ENCODE measurements at regions not wholly inside any gene's neighbourhood (a gene's known extent, or its start where the extent isn't known, plus 50 kb on each side); places are given as distances from the start of the nearest gene placed in this dataset.

DNA sequence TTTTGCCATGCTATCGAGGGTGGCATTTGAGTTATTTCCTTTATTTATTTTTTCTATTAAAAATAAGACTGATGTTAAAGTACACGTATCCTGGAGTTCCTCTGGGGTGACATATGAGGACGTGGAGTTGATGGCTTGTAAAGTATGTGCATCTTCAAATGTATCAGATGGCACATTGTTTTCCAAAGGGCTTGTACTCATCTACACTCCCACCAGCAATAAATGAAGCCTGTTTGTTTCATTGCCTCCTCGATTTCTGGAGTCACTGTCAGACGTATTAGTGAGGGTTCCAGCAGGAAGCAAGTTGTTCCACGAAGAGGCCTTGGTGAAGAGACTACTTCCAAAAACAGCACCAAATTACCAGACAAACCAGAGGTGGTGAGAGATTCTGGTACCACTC, 423.9 kb downstream of the NPHP4 start:
- no peak for DNase-seq (ENCODE audit: low read depth)

DNA sequence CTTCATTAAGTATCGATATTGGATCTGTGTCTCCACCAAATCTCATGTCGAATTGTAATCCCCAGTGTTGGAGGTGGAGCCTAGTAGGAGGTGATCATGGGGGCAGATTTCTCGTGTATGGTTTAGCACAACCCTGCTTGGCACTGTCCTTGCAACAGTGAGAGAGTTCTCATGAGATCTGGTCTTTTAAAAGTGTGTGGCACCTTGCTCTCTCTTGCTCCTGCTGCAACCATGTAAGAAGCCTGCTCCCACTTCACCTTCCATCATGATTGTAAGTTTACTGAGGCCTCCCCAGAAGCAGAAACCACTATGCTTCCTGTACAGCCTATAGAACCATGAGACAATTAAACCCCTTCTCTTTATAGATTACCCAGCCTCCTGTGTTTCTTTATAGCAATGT, 424.4 kb downstream of the NPHP4 start:
- no peak for DNase-seq (ENCODE audit: low read depth)

GRCh38 chr1:5566924-5567323, 425.3 kb downstream of the NPHP4 start:
- DNase-seq (ENCODE audit: low read depth): no peak

GRCh38 chr1:5565281-5566125, 426.7 kb downstream of the NPHP4 start:
- DNase-seq (ENCODE audit: low read depth): no peak

GRCh38 chr1:5564578-5565257, 427.5 kb downstream of the NPHP4 start:
- DNase-seq (ENCODE audit: low read depth): no peak

DNA sequence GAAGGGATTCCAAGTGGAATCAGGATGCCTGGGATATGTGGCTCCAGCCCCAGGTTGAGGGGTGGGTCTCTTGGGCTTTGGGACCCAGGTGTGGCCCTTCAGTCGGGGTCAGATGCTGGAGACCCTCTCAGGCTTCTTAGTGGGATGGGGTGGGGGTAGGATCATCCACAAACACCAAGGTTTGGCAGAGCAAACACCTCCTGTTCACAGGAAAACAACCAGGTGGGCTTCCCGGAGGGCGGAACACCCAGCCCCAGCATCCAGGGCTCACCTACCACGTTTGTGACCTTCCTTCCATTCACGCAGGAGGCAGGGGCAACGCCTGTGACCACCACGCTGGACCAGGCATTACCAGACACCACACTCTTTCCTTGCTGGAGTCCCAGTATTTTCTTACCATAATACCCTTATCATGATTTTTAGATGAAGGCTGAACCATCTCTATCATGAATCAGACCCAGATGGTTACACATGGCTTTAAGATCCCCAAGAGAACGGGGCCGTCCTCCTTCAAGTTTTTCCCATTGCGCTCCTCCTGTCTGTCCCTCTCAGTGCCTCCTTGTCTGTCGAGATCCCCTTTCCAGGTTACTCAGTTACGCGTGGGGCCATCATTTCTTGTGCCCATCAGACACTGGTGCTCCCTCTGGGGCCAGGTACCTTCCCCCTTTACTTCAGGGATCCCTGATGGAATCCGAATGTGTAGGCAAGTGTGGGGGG, 428.2 kb downstream of the NPHP4 start:
- no peak for DNase-seq (ENCODE audit: low read depth)

- DNase-seq (ENCODE audit: low read depth): no peak
These were observed 429.5 kb downstream of the NPHP4 start for GRCh38 chr1:5562769-5563168.

DNA sequence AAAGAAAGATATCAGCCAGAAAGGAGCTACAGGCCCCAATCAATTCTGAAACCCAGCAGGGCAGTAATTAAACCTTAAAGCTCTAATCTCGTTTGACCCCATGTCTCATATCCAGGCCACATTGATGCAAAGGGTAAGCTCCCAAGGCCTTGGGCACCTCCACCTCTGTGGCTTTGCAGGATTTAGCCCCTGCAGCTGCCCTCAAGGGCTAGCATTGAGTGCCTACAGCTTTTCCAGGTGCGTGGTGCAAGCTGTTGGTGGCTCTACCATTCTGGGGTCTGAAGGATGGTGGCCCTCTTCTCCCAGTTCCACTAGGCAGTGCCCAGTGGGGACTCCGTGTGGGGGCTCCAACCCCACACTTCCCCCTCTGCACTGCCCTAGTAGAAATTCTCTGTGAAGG, 429.9 kb downstream of the NPHP4 start:
- no peak for DNase-seq (ENCODE audit: low read depth)

DNA sequence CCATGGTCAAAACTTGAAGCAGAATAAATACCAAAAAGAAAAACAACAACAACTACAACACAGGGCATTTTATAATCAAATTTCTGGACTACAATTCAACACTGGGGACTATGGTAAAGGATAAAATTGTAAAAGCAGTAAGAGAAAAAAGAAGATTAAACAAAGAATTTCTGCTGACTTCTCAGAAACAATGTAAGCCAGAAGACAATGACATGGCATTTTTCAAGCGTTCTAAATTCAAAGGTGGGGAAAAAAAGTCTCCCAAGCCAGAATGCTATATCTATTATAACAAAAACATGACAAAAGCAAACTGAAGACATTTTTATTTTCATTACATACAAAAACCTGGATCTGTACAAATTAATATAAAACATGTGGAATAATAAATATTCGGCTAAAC, 433.1 kb downstream of the NPHP4 start:
- no peak for DNase-seq (ENCODE audit: low read depth)

- no peak for DNase-seq (ENCODE audit: low read depth)
These were observed 436.4 kb downstream of the NPHP4 start for GRCh38 chr1:5555853-5556252.

GRCh38 chr1:5554784-5555183, 437.4 kb downstream of the NPHP4 start:
- no peak for DNase-seq (ENCODE audit: low read depth)

DNA sequence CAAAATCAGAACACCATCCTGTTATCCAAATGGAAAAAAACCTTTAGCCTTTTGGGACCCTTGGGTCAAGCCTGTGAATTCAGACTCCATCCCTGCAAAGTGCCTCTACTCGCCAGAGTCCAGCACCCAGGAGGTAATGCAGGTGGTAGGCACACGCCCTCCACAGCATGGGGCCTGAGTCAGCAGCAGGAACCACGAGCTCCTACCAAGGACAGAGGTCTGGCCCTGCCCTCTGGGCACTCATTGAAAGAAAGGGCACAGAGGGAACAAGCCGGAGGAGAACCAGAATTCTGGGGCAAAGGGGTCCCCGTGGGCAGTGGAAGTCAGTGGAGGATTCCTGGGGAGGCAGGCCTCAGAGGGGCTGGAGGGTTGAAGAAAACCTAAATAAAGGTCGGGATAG, 438.1 kb downstream of the NPHP4 start:
- DNase-seq (ENCODE audit: low read depth): no peak

DNA sequence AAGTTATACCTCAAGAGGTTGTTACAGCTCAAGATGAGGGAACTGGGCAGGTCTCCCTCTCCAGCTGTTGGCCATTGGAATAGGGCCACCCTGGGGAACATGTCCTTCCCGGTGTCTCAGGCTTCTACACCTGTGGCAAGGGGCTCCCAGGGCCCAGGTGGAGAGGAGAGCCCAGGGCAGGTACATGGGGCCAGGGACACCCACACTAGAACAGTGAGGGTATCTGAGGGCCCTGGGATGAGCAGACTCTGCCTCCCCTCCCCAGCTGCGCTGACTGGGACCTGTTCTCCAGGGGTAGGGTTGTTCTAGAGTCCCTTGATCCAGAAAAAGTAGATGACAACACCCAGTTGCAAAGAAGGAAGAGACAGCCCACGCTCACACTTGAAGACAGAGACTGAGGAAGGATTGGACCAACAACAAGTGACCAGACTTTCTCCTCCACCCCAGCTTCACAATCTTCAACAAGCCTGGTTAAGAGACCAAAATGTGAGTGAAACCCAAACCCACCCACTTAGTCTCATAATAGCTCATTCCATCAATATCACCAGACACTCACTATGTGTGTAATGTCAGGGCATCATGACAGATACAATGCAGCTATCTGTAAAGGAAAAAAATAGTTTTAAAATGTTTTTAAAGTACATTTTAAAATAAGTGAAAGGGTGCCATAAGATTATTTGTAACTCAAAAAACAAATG, 439.3 kb downstream of the NPHP4 start:
- DNase-seq (ENCODE audit: low read depth): no peak

GRCh38 chr1:5551274-5551975, 440.8 kb downstream of the NPHP4 start:
- no peak for DNase-seq (ENCODE audit: low read depth)

DNA sequence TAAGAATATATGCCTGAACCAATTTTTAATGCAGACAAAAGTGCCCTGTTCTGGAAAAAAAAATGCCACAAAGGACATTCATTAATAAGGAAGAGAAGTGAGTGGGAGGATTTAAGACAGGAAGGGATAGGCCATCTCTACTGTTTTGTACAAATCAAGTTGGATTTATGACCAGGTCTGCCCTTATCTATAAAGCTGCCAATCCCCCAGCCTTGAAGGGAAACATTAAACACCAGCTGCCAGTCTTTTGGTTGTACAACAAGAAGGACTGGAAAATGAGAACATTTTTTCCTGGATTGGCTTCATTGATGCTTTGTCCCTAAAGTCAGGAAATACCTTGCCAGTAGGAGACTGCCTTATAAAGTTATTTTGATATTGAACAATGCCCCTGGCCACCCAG, 444.0 kb downstream of the NPHP4 start:
- no peak for DNase-seq (ENCODE audit: low read depth)

- DNase-seq (ENCODE audit: low read depth): no peak
These were observed 449.0 kb downstream of the NPHP4 start for GRCh38 chr1:5543235-5543634.

DNA sequence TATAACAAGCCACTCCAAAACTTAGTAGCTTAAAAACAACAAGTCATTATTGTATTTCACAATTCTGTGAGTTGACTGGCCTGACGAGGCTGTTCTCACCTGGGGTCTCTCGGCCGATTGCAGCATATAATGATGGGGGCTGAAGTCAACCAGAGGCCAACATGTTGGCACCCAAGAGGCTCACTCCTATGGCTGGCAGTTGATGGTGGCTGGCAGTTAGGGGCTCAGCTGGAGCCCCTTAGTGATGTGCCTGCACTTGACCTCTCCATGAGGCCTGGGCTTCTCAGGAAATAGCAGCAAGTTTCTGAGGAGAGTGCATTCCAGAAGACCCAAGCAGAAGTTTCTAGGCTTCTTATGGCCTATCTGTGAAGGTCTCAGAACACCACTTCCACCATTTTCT, 459.4 kb downstream of the NPHP4 start:
- no peak for DNase-seq (ENCODE audit: low read depth)

GRCh38 chr1:5526822-5527551, 465.2 kb downstream of the NPHP4 start:
- no peak for DNase-seq (ENCODE audit: low read depth)

DNA sequence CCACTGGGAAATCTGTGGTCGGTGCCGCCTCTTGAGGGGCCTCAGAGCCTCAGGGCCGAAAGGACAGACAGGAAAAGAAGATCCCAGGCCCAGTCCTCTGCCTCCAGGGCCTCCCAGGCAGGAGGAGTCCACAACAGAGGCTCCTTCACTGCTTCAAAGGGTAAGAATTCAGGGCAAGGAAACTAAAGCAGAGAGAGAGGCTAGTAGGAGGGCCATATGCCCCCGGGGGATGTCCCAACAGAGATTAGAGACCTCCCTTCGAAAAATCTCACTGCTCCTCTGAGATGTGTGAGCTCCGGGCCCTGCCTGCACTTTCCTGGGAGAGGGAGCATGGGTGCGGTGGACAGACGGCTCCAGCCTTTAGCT, 465.9 kb downstream of the NPHP4 start:
- no peak for DNase-seq (ENCODE audit: low read depth)

DNA sequence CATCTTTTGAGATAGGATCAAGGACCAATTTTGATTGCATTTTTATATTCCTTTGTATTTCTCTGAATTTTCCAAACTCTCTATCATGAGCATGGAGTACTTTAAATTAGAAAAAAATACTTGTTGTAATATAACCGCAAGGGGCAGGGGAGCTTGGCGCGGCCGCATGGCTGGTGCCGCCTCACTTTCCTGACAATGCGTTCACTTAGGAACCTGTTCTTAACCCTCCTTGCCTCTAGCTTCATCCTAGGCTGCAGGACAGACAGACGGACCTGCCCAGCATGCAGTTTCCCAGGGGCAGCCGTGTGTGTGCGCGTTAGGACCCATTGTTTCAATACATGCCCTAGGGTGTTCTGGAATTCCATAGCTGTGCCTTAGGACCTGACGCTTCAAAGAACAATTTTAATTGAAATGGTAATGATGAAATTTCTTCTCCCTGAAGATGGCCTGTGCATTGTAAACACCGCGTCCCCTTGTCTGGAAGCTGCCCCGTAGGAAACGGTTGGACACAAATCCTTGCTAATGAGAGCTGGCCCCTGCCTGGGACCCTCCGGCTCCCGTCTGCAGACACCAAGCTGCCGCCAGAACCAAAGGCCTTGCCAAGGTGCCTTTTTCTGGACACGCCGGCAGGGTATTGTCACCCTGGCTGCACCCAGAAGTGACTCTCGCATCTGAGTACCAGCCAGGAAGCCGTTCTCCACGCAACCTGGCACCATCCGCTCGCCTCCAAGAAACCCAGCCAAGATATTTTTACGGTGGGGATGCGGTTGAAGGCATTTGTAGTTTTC, 466.4 kb downstream of the NPHP4 start:
- DNase-seq (ENCODE audit: low read depth): no peak

Measured in GM04504 (cell line).